22Rv1 (cell line): ENCODE measurements at regions not wholly inside any gene's neighbourhood (a gene's known extent, or its start where the extent isn't known, plus 50 kb on each side); places are given as distances from the start of the nearest gene placed in this dataset.

Source experiments
- H3K27ac ChIP-seq: fragments of 450-650 bp; 2 replicates; pipeline ENCODE4 v1.5.1; 2017
- CTCF ChIP-seq: fragments of 450-650 bp; IDR thresholded peaks from 2 replicates; pipeline ENCODE4 v1.5.1; 2017; ENCODE audit warnings: mild to moderate bottlenecking
- ZFX ChIP-seq: fragments of 450-650 bp; IDR thresholded peaks from 2 replicates; pipeline ENCODE4 v1.6.1; 2017; ENCODE audit warnings: antibody characterized with exemption, borderline replicate concordance

- H3K27ac ChIP-seq = peak overlapping the region; percentile 66
- TF ChIP-seq CTCF = no peak
- no peak for TF ChIP-seq ZFX
These were observed 85.0 kb upstream of the SEC11C start for GRCh38 chr18:59054496-59055287.

GRCh38 chr18:59055345-59056032, 84.2 kb upstream of the SEC11C start:
- peak overlapping the region; percentile 66 for H3K27ac ChIP-seq
- peak; percentile 13; the same call in 1 of the 2 replicates for TF ChIP-seq CTCF
- TF ChIP-seq ZFX = no peak

GRCh38 chr18:59056706-59057492, 82.8 kb upstream of the SEC11C start:
- no peak for TF ChIP-seq ZFX
- peak; percentile 83 for TF ChIP-seq CTCF
- H3K27ac ChIP-seq = no peak overlapping the region

GRCh38 chr18:59057493-59057795, 82.2 kb upstream of the SEC11C start:
- no peak overlapping the region for H3K27ac ChIP-seq
- TF ChIP-seq ZFX (no peak), CTCF (peak; percentile 43)

- TF ChIP-seq ZFX (no peak), CTCF (no peak)
- no peak overlapping the region for H3K27ac ChIP-seq
These were observed 81.7 kb upstream of the SEC11C start for GRCh38 chr18:59057969-59058368.

- TF ChIP-seq ZFX = no peak
- TF ChIP-seq CTCF = no peak
- H3K27ac ChIP-seq = no peak overlapping the region
These were observed 80.5 kb upstream of the SEC11C start for GRCh38 chr18:59059140-59059539.
